MM.1S (cell line): ENCODE measurements at regions not wholly inside any gene's neighbourhood (a gene's known extent, or its start where the extent isn't known, plus 50 kb on each side); places are given as distances from the start of the nearest gene placed in this dataset.

Source experiments
- CTCF ChIP-seq: fragments of 300-600 bp; sonication (generic); IDR thresholded peaks from 2 replicates; pipeline ENCODE4 v1.5.1; 2016; ENCODE audit warnings: antibody characterized with exemption, low read length, mixed read lengths
- EZH2 ChIP-seq: fragments of 300-600 bp; sonication (generic); optimal IDR thresholded peaks from 2 replicates; pipeline ENCODE3; 2017; ENCODE audit warnings: low read depth, mild to moderate bottlenecking, antibody characterized with exemption, low read length, mixed read lengths
- EZH2phosphoT487 ChIP-seq: fragments of 300-600 bp; sonication (generic); IDR thresholded peaks from 2 replicates; pipeline ENCODE4 v1.6.1; 2018; ENCODE audit warnings: antibody characterized with exemption, low read length

- TF ChIP-seq CTCF (no peak), EZH2 (no peak), EZH2phosphoT487 (no peak)
These were observed 124.8 kb downstream of the SCG2 start for GRCh38 chr2:223477318-223477717.
